ENCODE measurements at regions not wholly inside any gene's neighbourhood (a gene's known extent, or its start where the extent isn't known, plus 50 kb on each side); places are given as distances from the start of the nearest gene placed in this dataset.

DNA sequence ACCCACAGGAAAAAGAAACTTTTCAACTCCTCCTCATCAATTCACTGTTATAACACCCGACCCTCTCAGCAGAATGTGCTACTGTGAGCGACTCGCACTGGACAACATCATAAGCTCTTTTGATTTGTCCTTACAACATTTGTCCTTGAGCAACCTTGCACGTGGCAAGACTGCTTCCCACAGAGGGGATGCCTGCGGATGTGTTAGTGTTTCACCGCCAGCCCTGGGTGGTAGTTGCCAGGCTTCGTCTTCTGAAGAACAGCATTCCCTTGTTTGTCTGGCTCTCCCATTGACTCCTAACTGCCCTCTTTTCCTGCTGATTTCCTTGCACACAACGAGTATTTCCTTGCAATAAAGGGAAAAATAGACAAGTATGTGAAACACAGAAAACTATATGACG is 111.4 kb upstream of the SLC7A1 start:
- no peaks in the 10 kb centered on the region for H3K36me3 Mint-ChIP-seq (ENCODE audit: insufficient read depth)
- H3K27ac Mint-ChIP-seq: no peak overlapping the region
- peaks cover 15% of the 10 kb centered on the region for H3K27me3 Mint-ChIP-seq
- H3K4me3 Mint-ChIP-seq (ENCODE audit: low read depth): no peak overlapping the region
- TF ChIP-seq, protein P1, sequence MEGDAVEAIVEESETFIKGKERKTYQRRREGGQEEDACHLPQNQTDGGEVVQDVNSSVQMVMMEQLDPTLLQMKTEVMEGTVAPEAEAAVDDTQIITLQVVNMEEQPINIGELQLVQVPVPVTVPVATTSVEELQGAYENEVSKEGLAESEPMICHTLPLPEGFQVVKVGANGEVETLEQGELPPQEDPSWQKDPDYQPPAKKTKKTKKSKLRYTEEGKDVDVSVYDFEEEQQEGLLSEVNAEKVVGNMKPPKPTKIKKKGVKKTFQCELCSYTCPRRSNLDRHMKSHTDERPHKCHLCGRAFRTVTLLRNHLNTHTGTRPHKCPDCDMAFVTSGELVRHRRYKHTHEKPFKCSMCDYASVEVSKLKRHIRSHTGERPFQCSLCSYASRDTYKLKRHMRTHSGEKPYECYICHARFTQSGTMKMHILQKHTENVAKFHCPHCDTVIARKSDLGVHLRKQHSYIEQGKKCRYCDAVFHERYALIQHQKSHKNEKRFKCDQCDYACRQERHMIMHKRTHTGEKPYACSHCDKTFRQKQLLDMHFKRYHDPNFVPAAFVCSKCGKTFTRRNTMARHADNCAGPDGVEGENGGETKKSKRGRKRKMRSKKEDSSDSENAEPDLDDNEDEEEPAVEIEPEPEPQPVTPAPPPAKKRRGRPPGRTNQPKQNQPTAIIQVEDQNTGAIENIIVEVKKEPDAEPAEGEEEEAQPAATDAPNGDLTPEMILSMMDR (IDR thresholded peaks at IDR 0.05; ENCODE audit: unreplicated experiment): no peak
- H3K4me1 Mint-ChIP-seq (ENCODE audit: low read depth): peaks cover 44% of the 10 kb centered on the region
- H3K9me3 Mint-ChIP-seq (ENCODE audit: low read depth): peaks cover 7% of the 10 kb centered on the region
- DNase-seq (ENCODE audit: low spot score, unreplicated experiment): no peak

DNA sequence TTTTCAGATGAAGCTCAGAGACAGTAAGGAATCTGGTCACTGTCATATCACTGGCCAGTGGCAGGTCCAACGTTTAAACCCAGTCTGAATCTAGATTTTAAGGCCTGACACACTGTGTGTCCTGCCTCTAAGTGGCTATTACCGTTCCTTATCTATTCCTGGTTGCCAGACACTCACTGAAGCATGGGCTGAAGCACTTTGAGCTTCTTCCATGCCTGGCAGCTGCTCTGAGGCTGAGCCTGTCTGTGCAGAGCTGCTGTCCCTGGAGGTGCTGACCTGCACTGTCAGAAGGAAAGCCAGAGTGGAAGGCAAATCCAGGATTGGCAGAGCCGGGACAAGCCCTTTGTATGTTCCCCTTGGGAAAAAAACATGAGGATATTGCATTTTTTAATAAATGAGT is 109.2 kb upstream of the SLC7A1 start:
- peaks cover 22% of the 10 kb centered on the region for H3K4me1 Mint-ChIP-seq (ENCODE audit: low read depth)
- no peak overlapping the region for H3K27ac Mint-ChIP-seq
- DNase-seq (ENCODE audit: low spot score, unreplicated experiment): no peak
- no peak overlapping the region for H3K4me3 Mint-ChIP-seq (ENCODE audit: low read depth)
- H3K27me3 Mint-ChIP-seq: peaks cover 15% of the 10 kb centered on the region
- peaks cover 7% of the 10 kb centered on the region for H3K9me3 Mint-ChIP-seq (ENCODE audit: low read depth)
- no peaks in the 10 kb centered on the region for H3K36me3 Mint-ChIP-seq (ENCODE audit: insufficient read depth)
- TF ChIP-seq, protein P1 (IDR thresholded peaks at IDR 0.05; ENCODE audit: unreplicated experiment): no peak

DNA sequence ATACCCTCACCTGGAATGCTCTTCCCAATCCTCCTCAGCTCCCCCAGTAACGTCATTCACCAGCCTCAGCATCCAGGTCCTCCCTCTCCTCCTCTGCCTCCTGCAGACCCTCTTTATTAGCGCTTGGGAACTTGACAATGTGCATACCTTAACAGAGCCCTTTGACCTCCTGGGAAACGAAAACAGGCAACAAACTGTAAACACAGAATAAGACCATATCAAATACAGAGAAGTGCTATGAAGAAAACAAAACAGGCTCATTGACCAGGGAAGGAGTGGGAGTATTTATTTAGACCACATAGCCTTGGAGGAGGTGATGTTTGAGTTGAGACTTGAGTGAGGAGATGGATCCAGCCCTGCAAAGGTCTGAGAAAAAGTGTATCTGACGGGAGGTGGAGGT is 107.9 kb upstream of the SLC7A1 start:
- TF ChIP-seq, protein P1 (IDR thresholded peaks at IDR 0.05; ENCODE audit: unreplicated experiment): no peak
- H3K27ac Mint-ChIP-seq: no peak overlapping the region

DNA sequence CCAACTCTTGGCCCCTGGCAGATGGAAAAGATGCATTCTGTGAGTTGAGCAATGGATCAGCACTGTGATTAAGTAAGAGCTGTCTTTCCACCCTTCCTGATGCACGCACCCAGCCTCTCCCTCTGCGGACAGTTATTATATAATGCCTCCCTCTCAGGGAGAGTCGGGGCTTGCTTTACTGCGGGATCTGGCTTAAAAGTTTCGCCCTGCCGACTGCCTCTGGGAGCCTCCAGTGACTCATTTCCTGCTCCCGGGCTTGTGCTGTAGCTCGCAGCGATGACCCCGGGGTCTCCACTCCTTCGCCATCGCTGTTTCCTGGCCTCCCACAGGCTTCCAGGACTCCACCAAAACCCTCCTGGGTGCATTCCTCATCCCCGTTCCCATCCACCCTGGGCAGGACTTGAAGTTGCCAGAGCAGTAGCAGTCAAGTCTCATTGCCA is 107.4 kb upstream of the SLC7A1 start:
- Mint-ChIP-seq H3K27ac (no peak overlapping the region), H3K36me3 (ENCODE audit: insufficient read depth) (no peaks in the 10 kb centered on the region), H3K27me3 (peaks cover 15% of the 10 kb centered on the region), H3K9me3 (ENCODE audit: low read depth) (peaks cover 7% of the 10 kb centered on the region), H3K4me1 (ENCODE audit: low read depth) (peaks cover 9% of the 10 kb centered on the region), H3K4me3 (ENCODE audit: low read depth) (no peak overlapping the region)
- TF ChIP-seq, protein P1 (IDR thresholded peaks at IDR 0.05; ENCODE audit: unreplicated experiment): no peak
- no peak for DNase-seq (ENCODE audit: low spot score, unreplicated experiment)

More for the DNA sequence above, 107.9 kb upstream of the SLC7A1 start:
- H3K4me1 Mint-ChIP-seq (ENCODE audit: low read depth): peaks cover 10% of the 10 kb centered on the region
- no peaks in the 10 kb centered on the region for H3K36me3 Mint-ChIP-seq (ENCODE audit: insufficient read depth)
- peaks cover 15% of the 10 kb centered on the region for H3K27me3 Mint-ChIP-seq
- no peak overlapping the region for H3K4me3 Mint-ChIP-seq (ENCODE audit: low read depth)
- peaks cover 7% of the 10 kb centered on the region for H3K9me3 Mint-ChIP-seq (ENCODE audit: low read depth)
- no peak for DNase-seq (ENCODE audit: low spot score, unreplicated experiment)

DNA sequence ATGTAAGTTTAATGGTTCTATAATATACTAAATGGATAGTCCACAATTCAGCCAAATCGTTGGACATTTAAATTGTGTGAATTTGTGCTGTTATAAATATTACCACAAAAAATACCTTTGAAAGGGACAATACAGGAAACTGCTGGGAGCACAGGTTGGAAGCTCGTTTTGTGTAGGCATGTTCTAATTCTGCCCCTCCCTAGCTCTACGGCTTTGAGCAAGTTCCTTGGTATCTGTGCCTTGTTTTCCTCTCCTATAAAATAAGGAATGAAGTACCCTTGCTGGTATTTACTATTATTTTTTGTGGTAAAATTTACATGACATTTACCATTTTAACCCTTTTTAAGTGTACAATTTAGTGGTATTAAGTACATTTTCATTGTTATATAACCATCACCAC is 102.6 kb upstream of the SLC7A1 start:
- DNase-seq (ENCODE audit: low spot score, unreplicated experiment): no peak
- TF ChIP-seq, protein P1 (IDR thresholded peaks at IDR 0.05; ENCODE audit: unreplicated experiment): no peak
- Mint-ChIP-seq H3K27ac (no peak overlapping the region), H3K4me3 (ENCODE audit: low read depth) (no peak overlapping the region), H3K27me3 (peaks cover 6% of the 10 kb centered on the region), H3K9me3 (ENCODE audit: low read depth) (no peaks in the 10 kb centered on the region), H3K4me1 (ENCODE audit: low read depth) (no peaks in the 10 kb centered on the region), H3K36me3 (ENCODE audit: insufficient read depth) (no peaks in the 10 kb centered on the region)
